ENCODE measurements at regions not wholly inside any gene's neighbourhood (a gene's known extent, or its start where the extent isn't known, plus 50 kb on each side); places are given as distances from the start of the nearest gene placed in this dataset.
"Not testable (repeated sequence)": the region's sequence is repeated elsewhere in the genome, so short reads cannot be mapped to it uniquely, and the experiment has no call there.

DNA sequence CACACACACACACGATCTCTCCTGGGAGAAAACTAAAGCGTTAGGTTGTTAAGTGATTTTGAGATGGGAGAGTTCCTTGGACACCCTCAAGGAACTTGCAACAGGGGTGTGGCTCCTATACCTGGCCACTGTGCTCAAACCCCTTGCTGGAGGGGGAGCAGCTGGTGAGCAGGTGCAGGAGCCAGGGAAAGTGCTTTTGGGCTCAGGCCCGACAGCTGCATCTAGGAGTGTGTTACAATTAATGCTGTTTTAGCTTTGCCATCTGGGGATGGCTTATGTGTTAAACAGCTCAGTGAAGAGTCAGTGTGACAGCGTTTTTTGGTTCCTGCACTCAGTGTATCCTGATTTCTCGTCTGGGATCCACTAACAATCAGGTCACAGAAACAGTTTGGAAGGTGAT, 510.8 kb downstream of the TRIB2 start:
- DNase-seq = no peak

DNA sequence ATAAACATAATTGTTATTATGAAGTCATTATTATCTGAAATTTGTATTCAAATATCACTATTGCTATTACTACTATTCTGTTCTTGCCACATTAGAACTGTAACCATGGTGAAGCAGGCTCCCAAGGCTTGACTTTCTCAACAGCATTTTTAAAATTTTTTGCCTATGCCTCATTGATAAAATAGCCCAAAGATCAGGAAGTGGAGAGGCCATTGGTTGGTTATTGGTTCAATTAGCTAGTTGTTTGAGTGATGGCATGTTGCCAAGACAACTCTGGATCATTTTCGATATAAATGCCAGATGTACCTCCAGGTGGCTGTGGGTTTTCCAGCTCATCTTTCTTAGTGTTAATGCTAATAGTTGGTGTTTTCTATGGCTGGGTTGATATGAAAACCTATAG, 513.5 kb downstream of the TRIB2 start:
- DNase-seq = no peak

- no peak for DNase-seq
These were observed 523.3 kb downstream of the TRIB2 start for GRCh38 chr2:13240061-13240460.

- DNase-seq = no peak
These were observed 524.2 kb downstream of the TRIB2 start for GRCh38 chr2:13240789-13241487.

GRCh38 chr2:13252615-13253014, 535.9 kb downstream of the TRIB2 start:
- DNase-seq = no peak

DNA sequence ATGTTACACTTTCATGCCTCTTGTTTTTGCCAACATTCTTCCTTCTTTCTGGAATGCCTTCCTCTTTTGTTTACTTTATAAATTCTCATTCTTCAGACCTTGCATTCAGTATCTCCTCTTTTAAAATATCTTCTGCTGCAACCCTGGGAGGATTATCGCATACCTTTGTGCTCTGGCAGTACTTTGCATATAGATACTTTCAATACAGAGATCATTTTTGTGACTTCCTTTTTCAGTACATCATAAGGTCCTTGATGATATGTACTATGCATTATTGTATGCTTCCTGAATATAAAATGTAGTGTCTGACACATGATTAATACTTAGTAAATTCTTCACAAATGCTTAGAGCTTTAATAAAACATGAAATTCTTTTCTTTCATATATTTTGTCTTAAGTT, 538.7 kb downstream of the TRIB2 start:
- DNase-seq = no peak

GRCh38 chr2:13260402-13260801, 543.7 kb downstream of the TRIB2 start:
- DNase-seq = no peak

DNA sequence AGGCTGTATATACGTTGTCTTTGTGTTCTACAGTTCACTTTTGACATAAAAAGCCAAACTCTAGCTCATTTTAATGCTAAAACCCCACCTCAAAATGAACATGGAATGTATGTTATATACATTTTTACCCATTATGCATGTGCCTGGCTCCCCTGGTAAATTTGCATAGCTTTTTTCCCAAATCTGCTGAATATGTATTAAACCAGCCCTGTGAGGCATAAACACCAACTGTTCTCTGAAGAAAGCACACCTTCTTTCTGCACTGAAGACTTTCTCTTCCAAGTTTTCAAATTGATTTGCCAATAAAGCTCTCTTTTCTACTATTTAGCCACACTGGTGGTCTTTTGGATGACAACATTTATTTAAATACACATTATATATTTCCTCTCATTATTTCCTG, 549.4 kb downstream of the TRIB2 start:
- DNase-seq = no peak

DNA sequence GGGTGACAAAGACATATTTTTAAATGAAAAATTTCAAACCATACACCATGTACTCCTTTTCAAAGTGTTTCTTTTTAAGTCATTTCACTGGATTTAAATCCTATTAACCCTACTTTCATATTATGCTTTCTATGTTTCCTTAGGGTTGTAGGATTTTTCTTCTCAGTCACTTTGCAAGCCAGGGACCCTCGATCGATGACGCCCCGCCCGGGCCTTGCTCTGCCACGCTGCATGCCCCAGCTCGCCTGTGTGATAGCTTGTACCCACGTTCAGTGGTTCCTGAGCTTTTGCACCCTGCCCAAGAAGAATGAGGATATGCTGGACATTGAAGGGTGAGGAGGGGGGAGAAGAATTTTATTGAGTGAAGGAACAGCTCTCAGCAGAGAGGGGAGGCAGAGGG, 568.0 kb downstream of the TRIB2 start:
- DNase-seq = no peak

DNA sequence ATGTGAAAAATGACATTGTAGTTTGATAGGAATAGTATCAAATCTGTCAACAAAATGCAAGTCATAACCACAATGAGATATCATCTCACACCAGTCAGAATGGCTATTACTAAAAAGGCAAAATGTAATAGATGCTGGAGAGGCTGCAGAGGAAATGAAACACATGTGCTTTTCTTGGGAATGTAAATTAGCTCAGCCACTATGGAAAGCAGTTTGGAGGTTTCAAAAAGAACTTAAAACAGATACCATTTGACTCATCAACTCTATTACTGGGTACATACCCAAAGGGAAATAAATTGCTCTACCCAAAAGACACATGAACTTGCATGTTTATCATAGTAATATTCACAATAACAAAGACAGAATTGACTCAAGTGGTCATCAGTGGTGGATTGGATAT, 572.6 kb downstream of the TRIB2 start:
- no peak for DNase-seq

GRCh38 chr2:13308478-13308805, 591.7 kb downstream of the TRIB2 start:
- not testable (repeated sequence) for DNase-seq

GRCh38 chr2:13308989-13309388, 592.3 kb downstream of the TRIB2 start:
- DNase-seq = no peak

DNA sequence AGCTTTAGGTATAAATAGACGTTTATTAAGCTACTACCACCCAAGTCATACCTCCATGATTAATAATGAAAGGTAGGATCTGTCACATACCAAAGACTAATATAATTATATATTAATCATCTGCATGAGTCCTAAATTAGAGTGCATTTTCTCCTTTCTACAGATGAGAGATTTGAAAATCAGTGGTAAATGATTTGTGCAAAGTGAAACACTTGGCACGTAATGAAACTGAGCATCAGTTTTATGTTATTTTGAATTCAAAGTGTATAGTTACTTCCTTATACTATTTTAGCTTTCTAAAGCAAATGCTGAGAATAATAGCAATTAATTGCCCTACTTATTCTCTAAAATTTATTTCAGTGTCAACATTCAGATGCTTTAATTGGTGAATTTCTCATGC, 615.3 kb downstream of the TRIB2 start:
- no peak for DNase-seq

DNA sequence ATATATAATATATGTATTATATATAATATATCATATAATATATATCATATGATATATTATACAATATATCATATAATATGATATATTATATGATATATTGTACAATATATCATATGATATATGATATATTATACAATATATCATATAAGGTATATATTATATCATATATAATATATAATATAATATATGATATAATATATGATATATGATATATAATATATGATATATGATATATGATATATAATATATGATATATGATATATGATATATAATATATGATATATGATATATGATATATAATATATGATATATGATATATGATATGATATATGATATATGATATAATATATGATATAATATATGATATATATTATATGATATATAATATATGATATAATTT, 617.3 kb downstream of the TRIB2 start:
- not testable (repeated sequence) for DNase-seq

GRCh38 chr2:13334545-13334944, 617.8 kb downstream of the TRIB2 start:
- no peak for DNase-seq

DNA sequence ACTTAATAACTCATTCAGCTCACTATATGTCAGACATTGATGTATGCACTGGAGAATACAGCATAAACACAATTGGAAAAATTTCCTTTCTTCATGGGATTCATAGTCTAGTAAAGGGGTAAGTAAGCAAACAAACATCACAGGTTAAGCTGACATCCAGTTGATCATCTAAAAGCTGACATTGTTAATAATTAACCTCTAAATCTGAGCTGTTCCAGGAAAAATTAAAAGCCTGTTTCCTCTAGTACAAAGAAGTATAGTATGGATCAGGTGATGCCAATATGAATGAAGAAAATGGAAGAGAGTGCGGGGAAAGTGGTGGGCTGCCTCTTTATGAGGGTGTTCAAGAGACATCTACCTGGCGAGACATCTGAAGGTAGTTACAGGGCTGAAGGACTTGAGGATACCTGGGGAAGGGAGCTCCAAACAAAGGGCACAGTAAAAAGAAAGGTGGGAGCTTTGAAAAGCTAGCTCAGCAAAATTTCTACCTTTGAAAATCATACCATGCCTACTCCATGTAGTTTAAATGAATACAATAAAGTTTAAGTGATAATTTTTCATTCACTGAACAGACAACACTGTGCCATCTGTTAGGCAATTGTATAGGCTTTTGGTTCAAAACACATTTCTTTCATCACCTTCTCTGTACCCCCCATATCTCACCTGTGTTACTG, 619.3 kb downstream of the TRIB2 start:
- no peak for DNase-seq

DNA sequence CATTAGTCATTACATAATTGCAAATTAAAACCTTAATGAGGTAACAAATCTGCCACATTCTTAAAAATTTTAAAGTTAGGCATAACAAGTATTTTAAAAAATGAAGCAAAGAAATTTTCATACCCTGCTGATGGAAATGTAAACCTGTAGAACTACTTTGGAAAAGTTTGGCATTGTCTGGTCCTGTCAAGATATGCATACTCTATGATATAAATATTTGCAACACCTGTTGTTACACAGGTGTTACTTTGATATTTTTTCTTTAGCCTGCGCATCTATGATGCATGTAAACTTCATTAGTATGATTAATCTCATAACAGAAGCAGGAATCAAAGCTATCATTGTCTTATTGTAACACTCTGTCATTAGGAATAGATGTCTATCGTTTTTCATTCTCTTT, 634.3 kb downstream of the TRIB2 start:
- no peak for DNase-seq

- DNase-seq = no peak
These were observed 636.3 kb downstream of the TRIB2 start for GRCh38 chr2:13353083-13353482.

- DNase-seq = no peak
These were observed 637.3 kb downstream of the TRIB2 start for GRCh38 chr2:13354031-13354430.

- not testable (repeated sequence) for DNase-seq
These were observed 665.2 kb downstream of the TRIB2 start for GRCh38 chr2:13381928-13382327.

GRCh38 chr2:13389172-13389571, 672.4 kb downstream of the TRIB2 start:
- not testable (repeated sequence) for DNase-seq

- DNase-seq = no peak
These were observed 673.9 kb downstream of the TRIB2 start for GRCh38 chr2:13390676-13391075.

DNA sequence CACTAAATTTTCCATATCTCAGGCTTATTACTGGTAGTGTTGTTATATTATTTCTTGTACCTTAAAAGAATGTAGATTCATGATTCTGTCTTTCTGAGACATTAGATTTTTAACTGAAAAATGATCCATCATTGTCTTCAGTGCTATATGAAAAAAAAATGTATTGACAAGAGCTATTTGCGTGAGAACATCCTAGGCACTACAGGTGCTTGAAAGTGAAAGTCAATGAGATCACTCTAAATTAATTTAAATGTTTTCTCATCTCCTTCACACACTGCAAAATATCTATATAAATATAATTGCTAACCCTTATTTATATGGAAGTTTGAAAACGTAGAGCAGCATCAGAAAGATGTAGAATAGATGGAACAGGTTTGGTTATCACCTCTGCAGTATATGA, 684.6 kb downstream of the TRIB2 start:
- no peak for DNase-seq

- no peak for DNase-seq
These were observed 697.3 kb downstream of the TRIB2 start for GRCh38 chr2:13413989-13414388.

DNA sequence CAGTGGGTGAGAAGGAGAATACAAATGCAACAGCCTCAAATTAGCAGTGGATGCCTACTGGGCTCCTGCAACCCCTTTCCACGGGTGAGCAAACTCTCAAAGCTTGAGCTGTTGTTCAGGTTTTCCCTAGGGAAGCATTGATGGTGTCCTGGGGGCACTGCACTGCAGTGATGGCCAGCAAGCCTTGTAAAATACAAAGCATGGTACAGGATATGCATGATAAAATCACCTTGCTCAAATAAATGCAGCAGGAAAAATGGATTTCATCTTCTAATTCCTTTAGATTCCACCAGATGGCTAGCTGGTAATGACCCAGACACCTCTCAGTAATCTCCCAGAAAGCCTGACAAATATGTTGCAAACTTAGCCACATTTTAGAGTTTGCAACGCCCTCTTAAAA, 698.2 kb downstream of the TRIB2 start:
- DNase-seq = no peak

Measured in inflammatory macrophage treated with lipopolysaccharide for 1 hour (primary cell).